Spleen (tissue), 11 donors: ENCODE measurements at regions not wholly inside any gene's neighbourhood (a gene's known extent, or its start where the extent isn't known, plus 50 kb on each side); places are given as distances from the start of the nearest gene placed in this dataset.

Source experiments
- DNase-seq: peaks from one replicate; pipeline ENCODE4 v3.0.0-alpha.2; 2020
- H3K27ac ChIP-seq, 8 donors: fragments of 200-600 bp; sonication (generic) in 7 of 8; 1 replicate in 4 of 8; 2 replicates in 4 of 8; pipeline versions ENCODE4 v1.5.0 to v1.8.0; 2016 to 2021; ENCODE audit warnings: inconsistent platforms in 4 of 8, mild to moderate bottlenecking in 4 of 8, moderate library complexity in 1 of 8
- H3K27me3 ChIP-seq, 7 donors: fragments of 200-600 bp; sonication (generic) in 6 of 7; replicated peaks in 1 of 7; 1 replicate in 4 of 7; 2 replicates in 3 of 7; pipeline versions ENCODE4 v1.5.0 to v1.8.0; 2016 to 2021; ENCODE audit warnings: inconsistent platforms in 3 of 7, mild to moderate bottlenecking in 1 of 7
- H3K36me3 ChIP-seq, 6 donors: fragments of 200-600 bp; sonication (generic) in 5 of 6; 1 replicate in 4 of 6; 2 replicates in 2 of 6; pipeline versions ENCODE4 v1.5.0 to v1.8.0; 2016 to 2021; ENCODE audit warnings: inconsistent platforms in 2 of 6
- H3K4me1 ChIP-seq, 6 donors: fragments of 200-600 bp; sonication (generic) in 5 of 6; 1 replicate in 3 of 6; 2 replicates in 3 of 6; pipeline versions ENCODE4 v1.5.0 to v1.8.0; 2016 to 2021; ENCODE audit warnings: inconsistent platforms in 3 of 6
- H3K4me3 ChIP-seq, 8 donors: fragments of 200-600 bp; sonication (generic) in 7 of 8; 1 replicate in 4 of 8; 2 replicates in 4 of 8; pipeline versions ENCODE4 v1.5.0 to v1.8.0; 2016 to 2021; ENCODE audit warnings: inconsistent platforms in 4 of 8, mild to moderate bottlenecking in 4 of 8, moderate library complexity in 2 of 8
- H3K9me3 ChIP-seq, 8 donors: fragments of 200-600 bp; sonication (generic) in 7 of 8; 1 replicate in 4 of 8; 2 replicates in 4 of 8; pipeline versions ENCODE4 v1.5.0 to v1.8.0; 2016 to 2021; ENCODE audit warnings: inconsistent platforms in 4 of 8
- POLR2A ChIP-seq, 3 donors: fragments of 450-650 bp; IDR thresholded peaks; one replicate each; pipeline ENCODE4 v1.5.1; 2017; ENCODE audit warnings: antibody characterized with exemption in 3 of 3, mild to moderate bottlenecking in 1 of 3
- POLR2AphosphoS5 ChIP-seq, 3 donors: sonication (generic); formaldehyde crosslinking; IDR thresholded peaks; one replicate each; pipeline ENCODE4 v1.5.1; 2017; ENCODE audit warnings: antibody characterized with exemption in 3 of 3
- WGBS, 5 donors: extraction: QIAGEN DNeasy Blood & Tissue Kit in 3 of 5; methylation state at CpG; one replicate each; pipeline versions ENCODE4 v1.1.5 to v1.1.7; 2013 to 2018; 5-methylcytosine and 5-hydroxymethylcytosine counted together
- intact Hi-C: fragments of 100-400 bp; cut with DNase I; formaldehyde crosslinking; loops from one replicate; pipeline ENCODE4 v1.15.0; 2023; ENCODE audit warnings: low total_unique reads
- TF ChIP-seq, protein P1 (sequence below), 11 experiments: fragments of 200-600 bp in 7 of 11; fragments of 450-650 bp in 4 of 11; sonication (generic) in 4 of 11; IDR thresholded peaks in 8 of 11; conservative IDR thresholded peaks in 3 of 11; 1 replicate in 7 of 11; 2 replicates in 4 of 11; pipeline versions ENCODE4 v1.4.0 to v1.8.0; 2016 to 2021; ENCODE audit warnings: antibody characterized with exemption in 11 of 11, inconsistent platforms in 4 of 11, mild to moderate bottlenecking in 1 of 11
- donor health status: healthy with polysubstance abuse.
- donor health status: DM: no; HTN: no; CAD: no; lungs with moderate emphysema.
- donor health status: DM: no; HTN: no; CAD: no.
- donor health status: Bipolar disorder and iron deficiency.
- donor health status: healthy.
- donor health status: DM: no; HTN: no; CAD: no.
- donor health status: DM: yes; HTN: yes; CAD: no.

GRCh38 chr6:43924222-43924702 lies 154.3 kb downstream of the VEGFA start:
- TF ChIP-seq POLR2AphosphoS5 (IDR thresholded peaks at IDR 0.05), result peak in 2 of 3 donors; percentile 36 to 40
- TF ChIP-seq, protein P1, sequence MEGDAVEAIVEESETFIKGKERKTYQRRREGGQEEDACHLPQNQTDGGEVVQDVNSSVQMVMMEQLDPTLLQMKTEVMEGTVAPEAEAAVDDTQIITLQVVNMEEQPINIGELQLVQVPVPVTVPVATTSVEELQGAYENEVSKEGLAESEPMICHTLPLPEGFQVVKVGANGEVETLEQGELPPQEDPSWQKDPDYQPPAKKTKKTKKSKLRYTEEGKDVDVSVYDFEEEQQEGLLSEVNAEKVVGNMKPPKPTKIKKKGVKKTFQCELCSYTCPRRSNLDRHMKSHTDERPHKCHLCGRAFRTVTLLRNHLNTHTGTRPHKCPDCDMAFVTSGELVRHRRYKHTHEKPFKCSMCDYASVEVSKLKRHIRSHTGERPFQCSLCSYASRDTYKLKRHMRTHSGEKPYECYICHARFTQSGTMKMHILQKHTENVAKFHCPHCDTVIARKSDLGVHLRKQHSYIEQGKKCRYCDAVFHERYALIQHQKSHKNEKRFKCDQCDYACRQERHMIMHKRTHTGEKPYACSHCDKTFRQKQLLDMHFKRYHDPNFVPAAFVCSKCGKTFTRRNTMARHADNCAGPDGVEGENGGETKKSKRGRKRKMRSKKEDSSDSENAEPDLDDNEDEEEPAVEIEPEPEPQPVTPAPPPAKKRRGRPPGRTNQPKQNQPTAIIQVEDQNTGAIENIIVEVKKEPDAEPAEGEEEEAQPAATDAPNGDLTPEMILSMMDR (IDR thresholded peaks at IDR 0.05 in 8 of 11, conservative IDR thresholded peaks at IDR 0.05 in 3 of 11), result no peak
- TF ChIP-seq POLR2A (IDR thresholded peaks at IDR 0.05), result no peak
- peaks cover 0 to 46% (median 27%) of the 10 kb centered on the region in 6 donors for H3K4me1 ChIP-seq
- 11 to 36% (median 27%) methylated on average over 10 to 12 of the region's 12 CpGs for WGBS, 5 donors
- H3K36me3 ChIP-seq, result no peaks in the 10 kb centered on the region
- intact Hi-C loops, result no loop called here
- H3K27ac ChIP-seq, result peak overlapping the region in 1 of 8 donors; percentile 11
- no peak overlapping the region for H3K4me3 ChIP-seq
- no peaks in the 10 kb centered on the region for H3K27me3 ChIP-seq
- DNase-seq, result peak; percentile 86
- H3K9me3 ChIP-seq, result no peaks in the 10 kb centered on the region

- Histone ChIP-seq H3K27ac (peak overlapping the region in 2 of 8 donors; percentile 29 to 39), H3K4me3 (no peak overlapping the region), H3K36me3 (no peaks in the 10 kb centered on the region), H3K4me1 (peaks cover 0 to 46% (median 28%) of the 10 kb centered on the region in 6 donors), H3K27me3 (no peaks in the 10 kb centered on the region), H3K9me3 (no peaks in the 10 kb centered on the region)
- 75 to 84% (median 80%) methylated on average over 12 to 15 of the region's 15 CpGs for WGBS, 5 donors
- no peak for TF ChIP-seq POLR2A (IDR thresholded peaks at IDR 0.05)
- no peak for TF ChIP-seq POLR2AphosphoS5 (IDR thresholded peaks at IDR 0.05)
- TF ChIP-seq, protein P1 (IDR thresholded peaks at IDR 0.05 in 8 of 11, conservative IDR thresholded peaks at IDR 0.05 in 3 of 11), result no peak
- DNase-seq, result peak; percentile 67
- intact Hi-C loops, result no loop called here
Measured at GRCh38 chr6:43923376-43924221, 153.6 kb downstream of the VEGFA start.

GRCh38 chr6:43922426-43923375 lies 152.7 kb downstream of the VEGFA start:
- intact Hi-C loops, result no loop called here
- H3K9me3 ChIP-seq, result no peaks in the 10 kb centered on the region
- TF ChIP-seq, protein P1 (IDR thresholded peaks at IDR 0.05 in 8 of 11, conservative IDR thresholded peaks at IDR 0.05 in 3 of 11), result no peak
- TF ChIP-seq POLR2AphosphoS5 (IDR thresholded peaks at IDR 0.05), result peak in 1 of 3 donors; percentile 42
- H3K4me1 ChIP-seq, result peaks cover 0 to 42% (median 28%) of the 10 kb centered on the region in 6 donors
- H3K36me3 ChIP-seq, result no peaks in the 10 kb centered on the region
- WGBS, 5 donors, result 79 to 87% (median 79%) methylated on average over 16 to 17 of the region's 17 CpGs
- peak overlapping the region in 2 of 8 donors; percentile 29 to 39 for H3K27ac ChIP-seq
- DNase-seq, result peak; percentile 66
- no peak overlapping the region for H3K4me3 ChIP-seq
- H3K27me3 ChIP-seq, result no peaks in the 10 kb centered on the region
